OCI-M2 (cell line): ENCODE measurements at regions not wholly inside any gene's neighbourhood (a gene's known extent, or its start where the extent isn't known, plus 50 kb on each side); places are given as distances from the start of the nearest gene placed in this dataset.

Experiments used
- DNase-seq: peaks from one replicate; lab custom pipeline; 2025; ENCODE audit not compliant: unreplicated experiment; lab: John Stamatoyannopoulos, UW

DNA sequence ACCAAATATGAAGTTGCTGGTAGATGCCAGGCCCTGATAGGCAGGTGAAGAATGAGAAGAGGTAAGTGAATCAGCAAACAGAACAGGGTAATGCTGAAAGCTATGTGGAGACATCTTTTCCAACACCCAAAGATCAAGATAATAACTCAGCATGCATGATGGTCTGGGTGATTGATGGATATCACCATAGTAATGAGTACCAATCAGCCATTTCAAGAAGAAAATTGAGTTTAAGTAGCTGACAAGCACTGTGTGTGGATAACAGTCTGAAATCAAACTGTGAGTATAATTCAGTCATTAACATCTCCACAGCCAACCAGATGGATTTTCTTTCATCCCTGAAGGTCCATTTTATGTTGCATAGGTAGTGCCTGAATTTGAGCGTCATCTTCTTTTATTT is 289.6 kb upstream of the SMIM31 start:
- DNase-seq, result no peak

DNA sequence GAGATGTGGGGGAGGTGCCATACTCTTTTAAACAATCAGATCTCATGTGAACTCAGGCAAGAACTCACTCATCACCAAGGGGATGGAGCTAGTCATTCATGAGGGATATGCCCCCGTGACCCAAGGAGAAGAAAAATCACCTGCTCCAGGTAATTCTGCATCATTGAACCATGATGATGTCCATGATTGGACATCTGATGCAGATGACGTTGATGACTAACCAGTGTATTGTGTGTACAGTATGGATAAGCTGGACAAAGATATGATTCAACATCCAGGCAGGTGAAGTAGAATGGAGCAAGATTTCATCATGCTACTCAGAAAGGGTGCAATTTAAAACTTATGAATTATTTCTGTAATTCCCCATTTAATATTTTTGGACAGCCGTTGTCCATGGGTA is 286.4 kb upstream of the SMIM31 start:
- no peak for DNase-seq

DNA sequence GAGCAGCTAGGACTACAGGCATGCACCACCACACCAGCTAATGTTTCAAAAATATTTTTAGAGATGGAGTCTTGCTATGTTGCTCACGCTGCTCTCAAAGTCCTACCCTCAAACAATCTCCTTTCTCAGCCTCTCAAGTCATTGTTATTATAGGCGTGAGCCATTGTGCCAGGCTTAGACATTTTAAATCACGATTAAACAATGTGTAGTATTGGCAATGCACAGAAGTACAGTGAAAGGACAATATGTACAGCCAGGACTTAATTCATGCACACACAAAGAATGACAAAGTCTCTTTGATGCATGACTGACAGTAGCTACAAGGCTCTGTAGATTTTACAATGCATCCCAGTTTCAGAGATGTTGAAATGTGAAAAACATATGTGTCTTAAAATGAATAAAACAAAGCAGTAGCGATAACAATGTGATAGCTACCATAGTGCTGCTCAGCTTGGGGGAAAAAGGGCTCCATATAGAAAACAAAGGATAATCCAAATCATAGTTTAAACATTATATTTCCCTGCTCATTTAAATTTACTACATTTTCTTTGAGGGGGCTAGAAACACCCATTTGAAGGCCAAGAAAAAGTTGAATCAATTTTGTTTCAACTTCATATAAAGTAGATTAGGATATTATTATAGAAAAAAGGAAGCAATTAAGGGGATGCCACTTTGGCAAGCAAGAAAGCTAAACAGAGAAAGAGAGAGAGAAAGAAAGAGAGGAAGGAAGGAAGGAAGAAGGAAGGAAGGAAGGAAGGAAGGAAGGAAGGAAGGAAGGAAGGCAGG is 272.4 kb upstream of the SMIM31 start:
- DNase-seq, result no peak

DNA sequence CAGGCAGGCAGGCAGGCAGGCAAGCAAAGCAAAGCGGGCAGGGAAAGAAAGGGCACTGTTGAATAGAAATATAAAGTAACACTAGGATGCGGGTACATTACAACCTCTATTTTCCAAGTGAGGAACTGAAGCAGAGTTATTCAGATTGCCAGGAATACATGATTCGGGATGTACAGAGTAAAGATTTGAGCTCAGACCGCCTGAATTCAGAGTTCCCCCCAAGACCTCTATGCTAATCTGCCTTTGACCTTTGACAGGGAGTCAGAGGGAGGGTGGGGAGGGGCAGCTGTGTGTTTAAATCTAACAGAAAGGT is 271.9 kb upstream of the SMIM31 start:
- DNase-seq, result no peak

DNA sequence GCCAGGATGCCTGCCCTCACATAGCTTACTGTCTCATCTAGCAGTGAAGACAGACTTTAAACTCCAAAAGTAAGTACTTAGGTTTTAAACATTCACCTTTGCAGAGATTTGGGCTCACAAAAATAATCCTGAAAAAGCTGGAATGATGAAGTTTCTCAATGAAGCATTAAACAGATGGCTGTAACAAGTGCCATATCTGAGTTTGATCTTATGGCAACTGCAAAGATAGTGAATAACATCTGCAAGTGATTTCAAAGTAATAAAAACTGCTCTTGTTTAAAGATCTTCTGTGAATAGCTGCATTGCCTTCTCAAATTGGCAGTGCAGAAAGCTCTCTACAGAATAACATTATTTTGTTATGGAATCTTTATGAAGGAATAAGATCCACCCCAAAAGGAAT is 271.2 kb upstream of the SMIM31 start:
- no peak for DNase-seq

DNA sequence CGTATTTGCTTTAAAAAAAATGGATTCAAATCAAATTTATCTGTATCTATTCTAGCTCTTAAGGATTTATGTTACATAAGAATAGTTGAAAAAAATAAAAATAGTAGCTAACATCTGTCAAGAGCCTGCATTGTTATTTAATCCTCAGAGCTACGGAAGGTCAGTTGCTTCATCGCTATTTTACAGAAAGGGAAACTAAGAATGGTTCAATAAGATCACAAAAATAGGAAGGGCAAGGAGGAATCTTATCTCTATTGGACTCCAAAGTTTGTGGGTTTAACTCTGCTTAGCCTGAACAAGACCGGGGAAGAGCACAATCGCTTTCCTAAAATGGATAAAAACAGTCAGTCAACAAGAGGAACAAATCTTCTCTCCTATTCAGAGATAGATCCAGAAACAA is 270.2 kb upstream of the SMIM31 start:
- DNase-seq, result no peak

DNA sequence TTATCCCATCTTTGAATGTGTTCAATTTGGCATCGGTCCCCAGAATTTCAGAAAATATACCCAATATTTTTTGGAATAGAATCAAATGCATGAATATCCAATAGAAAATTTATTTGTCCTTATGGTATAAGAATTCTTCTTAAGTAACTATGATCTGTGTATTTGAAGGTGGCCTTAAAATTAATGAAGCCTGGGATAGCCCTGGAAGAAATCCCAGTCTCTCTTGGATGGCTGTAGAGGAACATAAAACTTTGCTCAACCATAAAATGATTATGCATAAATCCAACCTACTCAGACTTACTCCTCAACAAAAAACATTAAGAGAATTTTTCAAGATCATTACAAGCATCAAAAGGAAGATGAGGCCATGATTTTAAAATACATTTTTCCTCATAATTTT is 269.4 kb upstream of the SMIM31 start:
- no peak for DNase-seq

DNA sequence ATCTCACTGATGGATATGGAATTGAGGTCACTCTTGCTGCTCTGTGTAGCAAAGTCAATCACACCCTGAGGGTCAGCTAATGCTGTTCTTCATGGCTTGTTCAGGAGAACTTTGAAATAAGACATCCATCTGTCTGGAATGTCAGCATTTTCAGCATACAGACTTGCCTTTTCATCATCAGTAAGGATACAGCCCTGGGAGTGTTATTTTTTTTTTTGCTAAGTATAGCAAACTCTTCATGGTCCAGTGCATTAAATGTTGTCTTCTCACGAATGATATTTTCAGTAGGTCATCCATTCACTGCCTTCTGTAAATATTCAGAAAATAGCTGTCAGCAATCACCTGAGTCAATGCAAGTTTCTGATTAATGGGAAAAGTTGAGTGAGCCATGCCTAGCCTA is 268.8 kb upstream of the SMIM31 start:
- no peak for DNase-seq

DNA sequence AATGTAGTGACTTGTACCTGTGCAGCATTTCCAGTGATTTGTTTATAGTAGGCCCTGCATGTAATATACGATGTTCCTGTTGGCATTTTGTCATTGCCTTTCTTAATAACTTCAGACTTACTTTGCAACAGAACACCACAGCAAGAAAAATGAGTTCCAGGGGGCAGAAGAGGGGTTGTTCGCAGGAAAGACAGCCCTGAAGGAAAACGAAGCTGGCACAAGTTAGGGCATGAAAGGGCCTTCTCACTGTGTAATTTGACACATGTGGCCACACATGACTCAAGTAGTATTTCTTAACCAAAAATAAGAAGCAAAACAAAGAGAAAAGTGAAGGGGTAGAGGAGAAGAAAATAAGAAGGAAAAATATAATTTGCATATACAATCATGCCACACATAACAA is 265.8 kb upstream of the SMIM31 start:
- no peak for DNase-seq

DNA sequence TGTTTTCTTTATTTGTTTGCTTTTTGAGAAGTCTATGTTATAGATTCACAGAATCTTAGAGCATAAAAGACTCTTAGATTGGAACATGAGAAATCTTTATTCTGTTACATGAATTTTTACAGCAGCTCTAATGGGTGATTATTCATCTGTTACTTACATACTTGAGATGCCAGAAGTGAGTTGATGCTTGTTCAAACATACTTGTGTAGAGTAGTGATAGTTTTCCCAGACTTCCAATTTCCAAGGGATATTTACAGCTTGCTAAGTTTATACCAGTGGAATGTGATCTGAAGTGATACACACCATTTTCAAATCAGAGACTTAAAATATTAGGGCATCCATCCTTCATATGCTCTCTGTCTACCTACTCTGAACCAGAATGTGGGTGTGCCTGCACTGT is 252.9 kb upstream of the SMIM31 start:
- DNase-seq, result no peak

DNA sequence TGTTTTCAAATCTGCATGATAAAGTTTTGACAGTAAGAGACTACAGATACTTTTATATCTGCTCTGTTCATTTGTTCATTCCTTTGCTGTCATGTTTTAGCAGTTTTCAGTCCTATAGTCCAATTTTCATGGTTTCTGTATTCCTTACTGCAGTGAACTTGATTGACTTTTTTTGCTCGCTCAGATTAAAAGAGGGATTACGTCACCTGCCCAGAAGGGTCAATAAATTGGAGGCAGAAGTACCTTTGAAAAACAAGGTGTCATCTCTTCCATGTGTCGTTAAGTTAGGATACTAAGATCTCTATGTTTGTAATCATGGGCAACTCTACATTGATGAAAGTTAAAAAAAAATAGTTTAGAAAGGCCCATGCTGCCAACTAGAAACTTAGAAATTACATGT is 250.1 kb upstream of the SMIM31 start:
- no peak for DNase-seq

DNA sequence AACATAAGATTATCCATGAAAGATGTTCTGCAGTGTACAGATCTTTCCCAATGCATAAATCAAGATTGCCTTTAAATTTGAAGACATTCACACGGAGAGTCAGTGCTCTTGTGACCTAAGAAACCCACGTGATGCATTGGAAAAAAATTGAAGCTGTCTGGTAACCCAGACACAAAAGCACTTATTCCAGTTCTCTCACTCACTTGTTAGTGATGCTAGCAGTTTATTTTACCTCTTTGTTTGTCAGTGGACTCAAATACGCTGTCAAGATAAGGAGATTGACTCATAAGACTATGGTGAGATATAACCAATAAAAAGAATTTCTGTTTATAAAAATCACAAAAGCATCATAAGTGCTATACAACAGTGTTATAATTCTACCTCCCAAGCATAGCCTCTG is 245.8 kb upstream of the SMIM31 start:
- no peak for DNase-seq

DNA sequence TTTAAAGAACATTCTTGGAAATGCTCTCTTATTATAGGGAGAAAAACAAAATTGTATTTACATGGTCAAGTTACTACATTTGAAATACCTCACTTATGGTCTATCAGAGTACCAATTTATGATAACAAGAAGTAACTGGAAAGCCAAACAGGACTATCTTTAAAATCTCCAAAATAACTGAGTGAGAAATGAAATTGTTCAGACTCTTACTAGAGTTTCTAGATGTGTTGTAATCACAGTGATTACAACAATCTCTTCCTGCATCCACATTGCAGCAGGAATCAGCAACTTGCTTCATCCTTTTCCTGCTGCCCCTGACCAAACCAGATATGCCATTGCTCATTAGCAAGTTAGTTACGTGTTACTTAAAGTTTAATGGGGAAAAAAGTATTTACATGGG is 245.2 kb upstream of the SMIM31 start:
- DNase-seq, result no peak

DNA sequence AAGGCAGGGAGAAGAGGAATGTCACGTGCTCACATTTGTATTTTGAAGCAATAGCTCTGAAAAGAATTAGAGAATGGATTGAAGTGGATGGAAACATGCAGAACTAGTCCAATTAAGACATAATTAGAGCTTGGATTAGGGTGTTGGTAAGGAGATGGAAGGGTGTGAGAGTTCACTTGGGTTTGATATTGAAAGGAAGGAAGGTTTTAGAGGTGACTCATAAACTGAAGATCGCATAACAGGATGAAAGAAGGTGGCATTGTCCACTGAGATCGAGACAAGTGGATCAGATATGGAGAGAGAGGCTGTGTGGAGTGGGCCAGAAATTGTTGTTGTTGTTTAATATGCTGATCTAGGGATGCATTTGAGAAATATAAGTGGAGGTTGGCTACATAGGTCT is 244.0 kb upstream of the SMIM31 start:
- DNase-seq, result no peak

DNA sequence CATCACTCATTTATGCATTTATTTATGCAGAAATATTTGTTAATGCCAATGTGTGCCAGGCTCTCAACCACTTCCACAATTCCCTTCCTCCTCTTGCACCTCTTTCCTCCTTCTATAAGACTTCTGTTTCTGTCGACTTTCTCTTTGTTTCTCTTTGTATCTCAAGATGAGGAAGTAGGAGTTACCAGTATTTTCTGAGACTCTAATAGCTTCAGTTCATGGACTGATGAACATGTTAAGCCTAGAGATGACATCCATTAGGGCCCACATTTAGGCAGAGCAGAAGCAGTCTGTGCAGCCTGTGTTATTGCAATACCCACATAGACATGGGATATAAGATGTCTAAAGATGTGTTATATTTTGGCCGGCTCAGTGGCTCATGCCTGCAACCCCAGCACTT is 241.8 kb upstream of the SMIM31 start:
- DNase-seq, result no peak

DNA sequence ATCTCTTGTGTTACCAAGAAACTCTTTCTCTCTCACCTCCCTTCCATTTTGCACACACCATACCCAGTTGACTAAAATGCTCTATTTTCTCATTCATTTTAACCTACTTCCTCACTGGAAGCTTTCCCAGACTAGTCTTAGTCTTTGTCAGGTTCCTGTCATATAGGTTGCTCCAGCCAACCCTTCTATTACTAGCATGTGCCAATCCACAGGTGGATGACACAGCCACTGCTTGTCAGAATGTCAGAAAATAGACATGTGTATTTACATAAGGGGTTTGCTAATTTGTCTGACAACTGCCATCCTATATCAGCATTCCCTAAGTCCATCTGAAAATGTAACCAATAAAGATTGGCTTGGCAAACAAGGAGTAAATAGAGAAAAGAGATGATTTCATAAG is 239.2 kb upstream of the SMIM31 start:
- no peak for DNase-seq

DNA sequence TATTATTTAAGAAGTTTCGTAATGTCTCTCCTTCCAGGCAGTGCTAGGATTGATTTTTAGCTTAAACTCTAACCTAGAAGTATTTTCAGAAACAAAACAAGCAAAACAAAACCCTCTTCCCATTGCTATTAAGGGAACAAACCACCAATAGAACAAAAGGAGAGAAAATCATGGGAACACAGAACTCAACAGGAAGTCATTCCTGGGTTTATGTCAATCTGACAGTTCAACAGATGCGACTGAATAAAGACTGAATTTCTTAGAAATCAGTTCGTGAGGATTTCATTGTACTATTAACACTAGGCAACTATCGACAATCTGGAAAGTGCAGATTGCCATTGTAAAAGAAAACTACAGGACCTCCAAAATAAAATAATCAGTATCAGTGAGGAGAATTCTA is 229.1 kb upstream of the SMIM31 start:
- no peak for DNase-seq

DNA sequence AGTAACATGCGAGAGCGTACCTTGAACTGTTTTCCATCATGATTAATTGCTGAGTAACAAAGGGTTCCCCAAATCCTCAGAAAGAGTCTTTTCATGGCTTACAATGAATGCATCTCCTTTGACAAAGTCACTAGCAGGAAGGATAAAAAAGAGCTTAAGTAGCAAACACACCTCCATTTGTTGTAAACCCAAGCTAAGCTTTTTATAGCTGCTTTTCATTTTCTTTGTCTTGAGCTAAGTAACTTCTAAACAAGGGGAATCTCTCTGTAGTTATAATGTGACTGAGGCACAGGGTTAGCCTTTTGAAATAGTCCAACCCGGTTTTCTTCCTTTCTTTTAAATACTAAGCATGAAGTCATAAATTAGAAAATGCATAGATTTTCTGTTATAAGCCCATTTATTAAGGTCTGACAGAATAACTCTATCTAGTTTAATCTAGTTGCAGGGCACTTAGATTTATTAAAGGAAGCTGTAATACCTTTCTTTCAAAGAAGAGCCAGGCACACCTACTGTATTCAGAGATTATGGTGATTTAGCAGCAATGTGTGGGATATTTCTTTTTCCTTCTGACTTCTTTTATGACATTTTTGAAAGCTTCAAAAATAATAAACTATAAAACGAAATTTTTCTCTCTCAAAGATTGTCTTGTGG is 226.9 kb upstream of the SMIM31 start:
- no peak for DNase-seq

DNA sequence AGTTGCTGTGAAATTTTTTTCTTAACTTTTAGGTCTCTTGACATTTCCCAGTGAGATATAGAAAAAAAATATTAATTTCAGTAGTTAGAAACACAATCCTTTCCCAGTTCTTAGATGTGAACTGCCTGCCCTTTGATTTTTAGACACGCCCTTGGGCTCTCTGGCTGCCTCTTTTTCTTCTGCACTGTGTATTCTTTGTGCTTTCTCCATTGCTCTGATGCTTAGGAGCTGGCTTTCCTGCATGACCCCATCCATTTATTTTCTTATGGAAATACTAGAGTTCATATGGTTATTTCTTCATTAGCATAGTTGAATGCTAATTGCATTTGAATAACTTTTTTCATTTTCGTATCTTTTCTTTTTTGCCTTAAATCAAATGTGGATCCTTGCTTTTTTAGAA is 224.9 kb upstream of the SMIM31 start:
- no peak for DNase-seq

DNA sequence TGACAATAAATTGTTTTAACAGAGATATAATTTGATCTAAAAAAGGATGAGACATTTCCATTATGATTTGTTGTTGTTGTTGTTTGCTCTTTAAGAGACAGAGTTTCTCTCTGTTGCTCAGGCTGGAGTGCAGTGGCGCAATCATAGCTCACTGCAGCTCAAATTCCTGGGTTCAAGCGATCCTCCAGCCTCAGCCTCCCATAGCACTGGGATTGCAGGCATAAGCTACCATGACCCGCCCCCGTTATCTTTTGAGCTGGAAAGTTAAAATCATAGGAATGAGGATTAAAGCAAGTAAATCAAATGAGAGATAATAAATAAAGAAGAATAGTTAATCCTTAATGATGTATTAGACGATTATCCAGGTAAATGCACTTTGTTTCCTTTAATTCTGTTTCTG is 224.4 kb upstream of the SMIM31 start:
- no peak for DNase-seq

DNA sequence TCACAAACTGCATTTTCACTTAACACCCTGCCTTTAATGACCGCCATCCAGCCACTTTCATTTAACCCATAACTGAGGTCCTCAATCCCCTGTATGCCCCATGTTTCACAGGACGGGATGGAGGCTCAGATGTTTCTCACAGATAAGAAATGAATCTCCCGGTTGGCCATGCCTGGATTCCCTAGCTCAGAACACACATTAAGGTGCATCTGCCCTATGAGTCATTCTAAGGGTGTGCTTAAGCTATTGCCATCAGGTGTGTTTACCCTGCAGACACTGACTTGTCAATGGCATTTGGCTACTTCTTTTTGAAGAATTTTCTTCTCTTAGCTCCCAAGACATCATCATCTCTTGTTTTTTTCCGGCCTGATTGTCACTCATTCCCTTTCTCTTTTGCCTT is 222.6 kb upstream of the SMIM31 start:
- no peak for DNase-seq

DNA sequence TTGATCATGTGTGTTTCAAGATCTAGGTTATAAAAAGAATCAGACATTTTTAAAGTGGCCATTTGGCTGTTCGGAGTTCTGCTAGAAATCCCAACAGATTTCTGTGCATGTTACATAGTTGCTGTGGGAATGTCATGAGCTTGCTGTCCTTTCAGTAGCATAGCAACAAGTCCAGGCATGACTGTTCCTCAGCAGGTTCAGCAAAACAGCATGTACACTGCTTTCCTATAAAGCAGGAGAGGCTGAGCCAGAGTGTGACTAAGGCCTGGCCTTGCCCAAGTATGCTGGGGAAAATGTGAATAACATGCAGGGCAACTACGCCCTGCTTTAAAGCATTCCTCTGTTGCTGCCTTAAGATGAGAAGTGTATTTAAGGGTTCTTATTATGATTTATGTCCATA is 217.1 kb upstream of the SMIM31 start:
- no peak for DNase-seq

DNA sequence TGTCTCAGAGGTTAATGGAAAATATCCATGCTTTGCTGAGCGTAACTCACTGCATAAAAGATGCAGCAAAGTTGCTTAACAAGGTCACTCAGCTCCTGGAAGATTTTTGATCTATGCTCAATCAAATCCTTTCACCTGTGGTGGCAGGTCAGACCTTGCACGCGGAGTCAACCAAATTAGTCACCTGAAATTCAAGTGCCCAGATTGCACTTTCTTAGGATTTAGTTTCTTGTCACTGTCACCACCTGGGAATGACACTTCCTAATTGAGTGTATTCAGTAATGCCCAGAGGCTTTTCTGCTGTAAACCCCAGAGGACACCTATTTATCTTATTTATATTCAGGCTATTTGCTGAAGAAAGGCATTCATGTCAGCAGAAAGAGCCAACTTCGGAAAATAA is 215.8 kb upstream of the SMIM31 start:
- DNase-seq, result no peak
